ENCODE measurements at regions not wholly inside any gene's neighbourhood (a gene's known extent, or its start where the extent isn't known, plus 50 kb on each side); places are given as distances from the start of the nearest gene placed in this dataset.

GRCh38 chr5:4845221-4845620 is 294.9 kb upstream of the ADAMTS16 start:
- no peak overlapping the region for H3K27ac ChIP-seq (ENCODE audit: insufficient read length, low read depth, low read length)
- H4K5ac ChIP-seq (ENCODE audit: insufficient read length, low read depth, low read length) = no peak overlapping the region
- no peak overlapping the region for H2BK5ac ChIP-seq (ENCODE audit: insufficient read length, low read length)
- no peaks in the 10 kb centered on the region for H3K79me2 ChIP-seq (ENCODE audit: insufficient read depth, low read length)
- WGBS (ENCODE audit: extremely low coverage, insufficient read length, low lambda C conversion rate) = no CpG with 5 or more reads among the region's 3 CpGs
- H3K27me3 Mint-ChIP-seq (ENCODE audit: low read depth) = no peaks in the 10 kb centered on the region
- no peaks in the 10 kb centered on the region for H3K27me3 ChIP-seq (ENCODE audit: insufficient read depth, low read length)
- H3K18ac ChIP-seq (ENCODE audit: insufficient read length, low read depth, low read length) = no peak overlapping the region
- no peak overlapping the region for H3K56ac ChIP-seq (ENCODE audit: insufficient read length, low read depth, low read length)
- H2BK12ac ChIP-seq (ENCODE audit: insufficient read length, low read depth, low read length) = no peak overlapping the region
- no peak overlapping the region for H2BK120ac ChIP-seq (ENCODE audit: low read depth, low read length, poor library complexity, severe bottlenecking)
- H3K27ac Mint-ChIP-seq = no peak overlapping the region
- peaks cover 0 to 17% (median 0%) of the 10 kb centered on the region in 3 experiments; a peak in 2 of 7 replicates for H3K36me3 Mint-ChIP-seq (ENCODE audit: insufficient read depth in 1 of 3, low read depth in 3 of 3)
- no peak overlapping the region for H4K91ac ChIP-seq (ENCODE audit: insufficient read length, low read depth, low read length)
- H3K4me1 ChIP-seq (ENCODE audit: insufficient read depth, low read length) = no peaks in the 10 kb centered on the region
- H3K9me3 ChIP-seq (ENCODE audit: control insufficient read depth, low read depth, low read length) = no peaks in the 10 kb centered on the region
- no peaks in the 10 kb centered on the region for H3K23me2 ChIP-seq (ENCODE audit: insufficient read length, low read depth, low read length, poor library complexity, severe bottlenecking)
- H3K14ac ChIP-seq (ENCODE audit: insufficient read depth, low read length) = no peak overlapping the region
- H3K9me3 Mint-ChIP-seq = peaks cover 11 to 20% of the 10 kb centered on the region in 2 experiments
- H3T11ph ChIP-seq (ENCODE audit: low read length) = no peak overlapping the region
- no peak overlapping the region for H3K4me3 Mint-ChIP-seq
- no peak overlapping the region for H3K9ac ChIP-seq (ENCODE audit: extremely low read depth, insufficient read length, low read length)
- no peaks in the 10 kb centered on the region for H4K20me1 ChIP-seq (ENCODE audit: control insufficient read depth, insufficient read depth, insufficient read length)
- no peak overlapping the region for H2BK20ac ChIP-seq (ENCODE audit: low read depth, low read length, poor library complexity, severe bottlenecking)
- DNase-seq = no peak
- no peak overlapping the region for H3K4ac ChIP-seq (ENCODE audit: low read depth, low read length)
- no peak overlapping the region for H3K23ac ChIP-seq (ENCODE audit: insufficient read length, low read depth, low read length)
- no peak overlapping the region for H2BK15ac ChIP-seq (ENCODE audit: low read depth, low read length)
- no peak overlapping the region for H4K8ac ChIP-seq (replicated peaks; ENCODE audit: insufficient read length, low read depth, low read length)
- H2AK5ac ChIP-seq (ENCODE audit: insufficient read length, low read length) = no peak overlapping the region
- no peak for TF ChIP-seq CTCF (conservative IDR thresholded peaks at IDR 0.05)
- no peaks in the 10 kb centered on the region for H3K79me1 ChIP-seq (ENCODE audit: insufficient read depth, low read depth, low read length, poor library complexity, severe bottlenecking)
- H3K4me2 ChIP-seq (ENCODE audit: insufficient read depth, insufficient read length, low read length) = no peak overlapping the region
- peaks cover 0 to 4% of the 10 kb centered on the region in 2 experiments; a peak in 2 of 4 replicates for H3K4me1 Mint-ChIP-seq
- no peak overlapping the region for H2AFZ ChIP-seq (ENCODE audit: low read length)

Data from H9 (cell line).